GM12891 (cell line): ENCODE measurements at regions not wholly inside any gene's neighbourhood (a gene's known extent, or its start where the extent isn't known, plus 50 kb on each side); places are given as distances from the start of the nearest gene placed in this dataset.
A peak's percentile ranks its signal among the peaks of the same experiment; 100 is the strongest.

Experiments
- DNase-seq: peaks from one replicate; pipeline ENCODE4 v3.0.0; 2011; ENCODE audit warnings: low spot score; ENCODE audit not compliant: insufficient read length
- FAIRE-seq: peaks from 2 replicates; lab custom pipeline; 2011; peaks lifted over from hg19 to GRCh38; lab: Jason Lieb, UNC
- PAX5 ChIP-seq: IDR thresholded peaks from 2 replicates; pipeline ENCODE4 v1.6.1; 2011; ENCODE audit warnings: low read length, moderate library complexity, mild to moderate bottlenecking; ENCODE audit not compliant: insufficient read depth, severe bottlenecking
- POLR2A ChIP-seq: IDR thresholded peaks from 2 replicates; pipeline ENCODE4 v1.6.1; 2011; ENCODE audit warnings: low read depth, low read length, control low read depth
- POLR2AphosphoS5 ChIP-seq: IDR thresholded peaks from 2 replicates; pipeline ENCODE4 v1.6.1; 2011; ENCODE audit warnings: low read depth, low read length, control low read depth
- POU2F2 ChIP-seq: IDR thresholded peaks from 2 replicates; pipeline ENCODE4 v1.6.1; 2011; ENCODE audit warnings: low read depth, mild to moderate bottlenecking, control low read depth, low read length, moderate library complexity
- SPI1 ChIP-seq: IDR thresholded peaks from 2 replicates; pipeline ENCODE4 v1.6.1; 2011; ENCODE audit warnings: low read depth, low read length, control low read depth
- TAF1 ChIP-seq: IDR thresholded peaks from 2 replicates; pipeline ENCODE4 v1.6.1; 2011; ENCODE audit warnings: low read depth, low read length, control low read depth

DNA sequence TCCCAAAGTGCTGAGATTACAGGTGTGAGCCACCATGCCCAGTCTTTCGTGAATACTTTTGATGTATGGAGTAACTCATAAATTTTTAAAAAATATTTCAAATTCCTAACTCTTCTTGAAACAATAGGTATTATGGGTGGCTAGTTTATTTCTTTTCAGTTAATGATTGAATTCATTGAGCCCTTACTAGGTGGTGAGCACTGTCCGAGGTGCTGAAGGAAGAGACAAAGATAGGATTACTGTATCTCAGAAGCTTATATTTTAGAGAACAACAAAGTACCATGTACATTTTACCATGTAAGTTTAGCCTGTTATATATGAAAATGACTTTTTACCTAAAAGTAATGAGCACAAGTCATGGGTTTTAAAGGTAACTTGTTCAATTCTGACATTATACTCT is 418.3 kb downstream of the NPIPA7 start:
- TF ChIP-seq POLR2AphosphoS5 (no peak), SPI1 (no peak), POU2F2 (no peak), PAX5 (no peak), TAF1 (no peak), POLR2A (no peak)
- FAIRE-seq (no peak), DNase-seq (no peak)

DNA sequence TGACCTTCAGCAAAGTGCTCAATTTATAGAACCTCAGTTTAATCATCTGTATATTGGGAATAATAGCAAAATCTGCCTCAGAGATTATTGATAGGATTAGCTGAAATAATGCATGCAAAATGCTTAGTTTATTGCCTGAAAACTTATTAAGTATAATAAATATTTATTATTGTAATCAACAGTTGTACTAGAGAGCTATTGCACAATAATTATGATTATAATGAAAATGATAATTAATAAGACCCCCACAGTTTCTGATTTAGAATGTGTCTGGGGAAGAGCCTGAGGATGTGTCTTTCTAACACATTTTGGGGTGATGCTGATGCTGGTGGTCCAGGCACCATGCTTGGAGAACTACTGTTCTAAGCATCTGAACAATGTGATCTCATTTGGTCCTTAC is 419.6 kb downstream of the NPIPA7 start:
- no peak for DNase-seq
- TF ChIP-seq TAF1 (no peak), SPI1 (no peak), POLR2AphosphoS5 (no peak), POU2F2 (no peak), POLR2A (no peak), PAX5 (no peak)
- FAIRE-seq: no peak

DNA sequence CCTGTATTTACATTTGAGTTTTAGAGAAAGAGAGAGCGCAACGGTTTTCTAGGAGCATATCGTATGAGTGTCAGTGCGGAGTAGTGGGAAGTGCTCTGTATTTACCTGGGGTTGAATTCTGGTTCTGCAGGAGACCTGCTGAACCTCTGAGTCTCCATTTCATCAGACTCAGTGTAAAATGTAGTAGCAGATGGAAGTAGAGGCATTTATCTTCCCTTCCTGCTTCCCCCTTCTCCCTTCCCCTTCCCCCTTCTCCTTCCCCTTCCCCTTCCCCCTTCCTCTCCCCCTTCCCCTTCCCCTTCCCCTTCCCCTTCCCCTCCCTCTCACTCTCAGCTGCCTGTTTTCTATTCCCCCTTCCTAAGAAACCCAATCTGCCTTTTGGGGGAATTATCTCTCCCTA is 426.9 kb downstream of the NPIPA7 start:
- TF ChIP-seq POLR2AphosphoS5 (no peak), SPI1 (no peak), POU2F2 (no peak), POLR2A (no peak), TAF1 (no peak), PAX5 (no peak)

DNA sequence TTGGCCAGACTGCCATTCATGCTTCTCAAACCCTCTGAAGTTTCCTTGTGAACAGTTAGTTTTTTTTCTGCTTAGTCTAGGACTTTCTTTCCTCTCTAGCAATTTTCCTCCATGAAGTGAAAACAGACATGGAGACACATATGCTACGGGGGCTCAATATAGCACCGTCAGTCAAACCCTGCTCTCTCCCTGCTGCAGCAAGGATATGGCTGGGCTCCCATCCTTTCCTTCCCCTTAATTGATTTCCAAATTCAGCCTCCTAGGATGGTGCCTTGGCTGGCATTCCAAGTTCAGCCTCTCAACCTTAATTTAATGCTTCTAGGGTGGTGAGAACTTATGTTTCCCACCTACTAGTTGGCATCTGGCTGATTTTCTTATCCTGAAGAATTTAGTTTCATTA is 436.7 kb downstream of the NPIPA7 start:
- TF ChIP-seq POLR2AphosphoS5 (no peak), POU2F2 (no peak), POLR2A (no peak), TAF1 (no peak), SPI1 (no peak), PAX5 (no peak)

More for the DNA sequence above, 426.9 kb downstream of the NPIPA7 start:
- no peak for DNase-seq
- no peak for FAIRE-seq

DNA sequence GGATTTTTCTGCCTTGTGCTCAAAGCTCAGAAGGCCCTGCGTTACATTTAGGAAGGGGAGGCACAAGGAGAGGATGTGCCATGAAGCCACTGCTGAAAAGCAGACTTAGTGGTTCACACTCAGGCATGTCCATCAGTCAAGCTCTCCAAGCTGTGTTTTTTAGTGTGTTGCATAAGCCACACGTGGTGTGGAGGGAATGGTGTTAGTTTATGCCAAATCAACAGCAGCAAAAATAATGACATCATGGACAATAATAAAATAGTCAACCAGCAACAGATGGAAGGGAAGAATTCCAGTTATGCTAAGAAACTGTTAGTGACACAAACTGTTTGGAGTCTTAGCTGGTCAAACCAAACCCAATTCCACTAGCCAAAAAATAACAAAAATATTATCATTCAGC is 438.3 kb downstream of the NPIPA7 start:
- no peak for DNase-seq
- TF ChIP-seq PAX5 (no peak), TAF1 (no peak), POU2F2 (no peak)
- FAIRE-seq: no peak

More for the DNA sequence above, 436.7 kb downstream of the NPIPA7 start:
- no peak for FAIRE-seq
- no peak for DNase-seq

DNA sequence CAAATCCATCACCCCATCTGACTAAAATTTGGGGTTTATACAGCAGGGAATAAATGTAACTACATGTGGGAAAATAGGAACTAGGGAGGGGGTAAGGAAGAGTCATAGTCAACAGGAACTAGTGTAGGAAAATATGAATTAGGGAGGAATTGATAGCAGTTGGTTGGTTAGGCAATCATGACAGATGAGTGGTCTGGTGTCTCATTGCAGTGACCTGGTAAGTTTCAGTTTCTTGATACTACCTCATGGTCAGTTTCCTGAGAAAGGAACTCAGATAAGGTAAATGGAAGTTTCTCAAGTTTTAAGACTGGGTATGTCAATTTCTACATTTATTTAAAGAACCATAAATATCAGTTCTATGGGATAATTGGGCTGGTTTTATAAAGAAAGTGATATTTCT is 442.3 kb downstream of the NPIPA7 start:
- DNase-seq (no peak), FAIRE-seq (no peak)
- no peak for TF ChIP-seq TAF1
- no peak for TF ChIP-seq POLR2AphosphoS5
- no peak for TF ChIP-seq PAX5
- TF ChIP-seq POU2F2: no peak
- TF ChIP-seq SPI1: no peak
- no peak for TF ChIP-seq POLR2A

DNA sequence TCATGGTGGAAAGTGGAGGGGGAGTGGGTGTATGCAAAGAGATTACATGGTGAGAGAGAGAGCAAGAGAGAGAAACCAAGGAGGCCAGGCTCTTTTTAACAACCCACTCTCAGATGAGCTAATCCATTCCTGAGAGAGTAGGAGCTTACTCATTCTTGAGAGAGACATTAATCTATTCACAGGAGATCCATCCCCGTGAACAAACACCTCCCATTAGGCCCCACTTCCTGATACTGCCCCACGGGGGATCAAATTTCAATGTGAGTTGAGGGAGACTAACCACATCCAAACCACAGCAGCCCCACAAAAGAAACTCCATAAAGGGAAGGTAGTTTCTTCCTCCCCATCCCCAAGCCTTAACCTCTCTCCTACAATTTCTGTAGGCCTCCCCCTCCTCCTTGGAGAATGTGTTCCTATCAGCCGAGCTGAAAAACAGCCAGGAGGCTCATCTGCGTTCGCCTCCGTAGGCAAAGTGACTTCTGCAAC is 450.0 kb downstream of the NPIPA7 start:
- FAIRE-seq: no peak
- TF ChIP-seq POLR2A: no peak
- peak; percentile 36; the same call in 1 of the 2 replicates for TF ChIP-seq POU2F2
- TF ChIP-seq POLR2AphosphoS5: no peak
- TF ChIP-seq TAF1: no peak
- TF ChIP-seq PAX5: no peak
- no peak for TF ChIP-seq SPI1
- DNase-seq: no peak

DNA sequence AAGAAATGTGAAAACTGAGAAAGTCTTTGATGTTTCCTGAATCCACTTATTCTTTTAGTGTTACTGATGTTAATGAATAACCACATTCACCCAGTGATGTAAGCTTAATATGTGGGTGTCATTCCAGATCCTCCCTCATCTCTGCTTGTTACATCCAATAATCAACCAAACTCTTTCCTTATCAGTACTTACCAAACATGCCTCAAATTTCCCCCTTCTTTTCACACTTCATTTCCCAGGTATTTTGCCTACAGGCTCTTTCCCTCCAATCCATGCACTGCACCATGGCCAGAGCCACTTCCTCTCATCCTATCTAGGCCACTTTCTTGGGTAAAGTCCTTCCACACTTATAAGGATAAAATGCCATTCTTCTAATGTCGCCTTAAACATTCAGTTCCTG is 451.5 kb downstream of the NPIPA7 start:
- DNase-seq: no peak
- FAIRE-seq: no peak
- TF ChIP-seq TAF1: no peak
- no peak for TF ChIP-seq POU2F2
- no peak for TF ChIP-seq PAX5
- TF ChIP-seq POLR2AphosphoS5: no peak
- TF ChIP-seq POLR2A: no peak
- no peak for TF ChIP-seq SPI1

DNA sequence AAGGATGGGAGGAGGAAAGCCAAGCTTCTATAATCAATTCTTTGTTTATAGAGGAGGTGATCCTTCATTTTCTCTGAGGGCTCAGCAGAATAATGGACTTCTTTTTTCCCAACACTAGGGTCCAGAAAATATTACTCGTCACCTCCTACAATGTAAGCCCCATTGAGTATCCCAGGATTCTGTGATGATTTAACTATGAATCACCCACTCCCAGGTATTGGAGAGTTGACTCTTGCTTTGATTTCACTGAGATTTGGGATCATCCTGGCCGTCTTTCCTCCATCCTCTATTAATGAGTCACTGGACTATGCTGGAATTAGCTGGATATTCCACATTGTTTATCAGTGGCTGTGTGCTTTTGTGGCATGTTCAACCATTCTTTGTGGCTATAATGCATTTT is 452.0 kb downstream of the NPIPA7 start:
- no peak for DNase-seq
- TF ChIP-seq SPI1 (no peak), TAF1 (no peak), POLR2A (no peak), POLR2AphosphoS5 (no peak), PAX5 (no peak), POU2F2 (no peak)
- no peak for FAIRE-seq

DNA sequence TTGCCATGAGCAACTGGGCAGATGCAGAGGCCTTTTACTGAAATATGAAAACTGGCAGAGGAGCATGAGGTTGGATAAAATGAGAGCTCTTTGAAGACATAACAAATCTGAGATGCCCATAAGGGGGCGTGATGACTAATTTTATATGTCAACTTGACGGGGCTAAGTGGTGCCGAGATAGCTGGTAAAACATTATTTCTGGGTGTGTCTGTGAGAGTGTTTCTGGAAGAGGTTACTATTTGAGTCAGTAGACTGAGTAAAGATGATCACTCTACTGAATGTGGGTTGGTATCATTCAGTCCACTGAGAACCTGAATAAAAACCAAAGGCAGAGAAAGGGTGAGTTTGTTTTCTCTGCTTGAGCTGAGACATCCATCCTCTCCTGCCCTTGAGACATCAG is 454.2 kb downstream of the NPIPA7 start:
- no peak for FAIRE-seq
- TF ChIP-seq SPI1 (no peak), POLR2AphosphoS5 (no peak), POU2F2 (no peak), TAF1 (no peak), POLR2A (no peak), PAX5 (no peak)
- DNase-seq: no peak
